ENCODE measurements at regions not wholly inside any gene's neighbourhood (a gene's known extent, or its start where the extent isn't known, plus 50 kb on each side); places are given as distances from the start of the nearest gene placed in this dataset.

GRCh38 chr1:198088360-198089071, 68.3 kb upstream of the NEK7 start (continued):
- peak; percentile 59 to 80 (median 61); a peak in 5 of 6 replicates for TF ChIP-seq CTCF (IDR thresholded peaks at IDR 0.05 in 2 of 3, conservative IDR thresholded peaks at IDR 0.05 in 1 of 3; ENCODE audit: insufficient read depth in 2 of 3, low read depth in 1 of 3, low read length in 3 of 3)
- peak; percentile 49; the same call in 1 of the 2 replicates for TF ChIP-seq ZNF384 (IDR thresholded peaks at IDR 0.05; ENCODE audit: low read depth, low read length)

GRCh38 chr1:198096390-198096789, 60.4 kb upstream of the NEK7 start:
- in situ Hi-C loops (cut with MboI): no loop called here
- intact Hi-C loops (cut with micrococcal nuclease): no loop called here
- no peaks in the 10 kb centered on the region for H3K27me3 ChIP-seq (ENCODE audit: control insufficient read depth in 2 of 2, insufficient read depth in 2 of 2, low read length in 2 of 2)
- no TSS peak for BruUV-seq (replicated peaks)
- ATAC-seq (no peak), FAIRE-seq (no peak), DNase-seq (ENCODE audit: extremely low read depth in 1 of 4, low spot score in 3 of 4) (no peak)
- no peak overlapping the region for H3K9ac ChIP-seq (ENCODE audit: insufficient read depth in 1 of 2, low read depth in 2 of 2, low read length in 2 of 2)
- ChIA-PET POLR2A (no interaction called here), CTCF (ENCODE audit: low intra/inter-chr PET ratio) (no interaction called here)
- H3K79me2 ChIP-seq (ENCODE audit: control insufficient read depth, insufficient read depth, low read length): no peaks in the 10 kb centered on the region
- 14% methylated on average over 2 of the region's 2 CpGs for WGBS (ENCODE audit: insufficient coverage, low coverage, missing lambda C conversion rate)
- TF ChIP-seq ZNF785 (CRISPR knock-in tag; IDR thresholded peaks at IDR 0.05): no peak
- no peak for TF ChIP-seq ZNF124 (CRISPR knock-in tag; IDR thresholded peaks at IDR 0.05)
- no peak for TF ChIP-seq MYC (IDR thresholded peaks at IDR 0.05; ENCODE audit: low read depth, low read length)
- TF ChIP-seq MYC (CRISPR knock-in tag; IDR thresholded peaks at IDR 0.05; ENCODE audit: borderline replicate concordance, low read depth): no peak
- TF ChIP-seq XRCC4 (IDR thresholded peaks at IDR 0.05; ENCODE audit: extremely low read depth, insufficient read depth, insufficient read length): no peak
- TF ChIP-seq CBFA2T3 (IDR thresholded peaks at IDR 0.05): no peak
- no peak for TF ChIP-seq CEBPB (tag; IDR thresholded peaks at IDR 0.05)
- TF ChIP-seq BACH1 (tag; IDR thresholded peaks at IDR 0.05): no peak
- H4K20me1 ChIP-seq (replicated peaks; ENCODE audit: control insufficient read depth, insufficient read depth, low read length): no peaks in the 10 kb centered on the region
- H3K9me1 ChIP-seq (ENCODE audit: control insufficient read depth, insufficient read depth, low read length): no peaks in the 10 kb centered on the region
- no peak overlapping the region for H2AFZ ChIP-seq (ENCODE audit: low read depth, low read length)
- no peaks in the 10 kb centered on the region for H3K9me3 ChIP-seq (replicated peaks; ENCODE audit: control insufficient read depth, insufficient read depth, low read depth, low read length)
- no peak overlapping the region for H3K27ac ChIP-seq (ENCODE audit: extremely low read depth, low read depth, low read length)
- no peak overlapping the region for H3K4me3 ChIP-seq
- H3K4me2 ChIP-seq (ENCODE audit: insufficient read depth, low read length): no peak overlapping the region
- no peaks in the 10 kb centered on the region; a peak in 1 of 5 replicates for H3K4me1 ChIP-seq (replicated peaks in 1 of 2; ENCODE audit: control insufficient read depth in 2 of 2, insufficient read depth in 2 of 2, low read length in 2 of 2)
- H3K36me3 ChIP-seq (ENCODE audit: control insufficient read depth, insufficient read depth, low read length): no peaks in the 10 kb centered on the region

Measured in K562 (cell line).